Endothelial cell of umbilical vein (primary cell): ENCODE measurements at regions not wholly inside any gene's neighbourhood (a gene's known extent, or its start where the extent isn't known, plus 50 kb on each side); places are given as distances from the start of the nearest gene placed in this dataset.

Experiments used
- CTCF ChIP-seq, 2 donors: IDR thresholded peaks; 1 replicate in 1 of 2; 2 replicates in 1 of 2; pipeline ENCODE4 v1.5.1; 2011; ENCODE audit warnings: low read length in 2 of 2, mild to moderate bottlenecking in 2 of 2, moderate library complexity in 2 of 2, control low read depth in 1 of 2, inconsistent platforms in 1 of 2, low read depth in 1 of 2; ENCODE audit not compliant: insufficient read depth in 1 of 2; ENCODE audit errors: extremely low read depth in 1 of 2
- EZH2 ChIP-seq: IDR thresholded peaks from 2 replicates; pipeline ENCODE4 v1.6.1; 2012; ENCODE audit warnings: borderline replicate concordance, low read depth, mild to moderate bottlenecking, moderate library complexity, low read length, inconsistent platforms; ENCODE audit not compliant: severe bottlenecking
- MAX ChIP-seq: IDR thresholded peaks from 2 replicates; pipeline ENCODE4 v1.6.1; 2011; ENCODE audit not compliant: insufficient read depth, insufficient read length
- POLR2A ChIP-seq: IDR thresholded peaks from 2 replicates; pipeline ENCODE4 v1.6.1; 2012; ENCODE audit warnings: low read depth, mild to moderate bottlenecking, control low read depth, low read length
- POLR2AphosphoS5 ChIP-seq: IDR thresholded peaks from 2 replicates; pipeline ENCODE4 v1.6.1; 2012; ENCODE audit warnings: low read depth, mild to moderate bottlenecking, control low read depth, low read length, moderate library complexity; ENCODE audit not compliant: insufficient read depth

- no peak for TF ChIP-seq EZH2
- no peak for TF ChIP-seq POLR2A
- TF ChIP-seq POLR2AphosphoS5 = no peak
- TF ChIP-seq MAX = no peak
- no peak for TF ChIP-seq CTCF (IDR thresholded peaks at IDR 0.05; ENCODE audit: extremely low read depth in 1 of 2, insufficient read depth in 1 of 2, low read depth in 1 of 2, low read length in 2 of 2)
These were observed 545.5 kb downstream of the NTRK3 start for GRCh38 chr15:87711026-87711425.
